Ectodermal cell (in vitro differentiated cells): ENCODE measurements at regions not wholly inside any gene's neighbourhood (a gene's known extent, or its start where the extent isn't known, plus 50 kb on each side); places are given as distances from the start of the nearest gene placed in this dataset.

Source experiments
- H3K27ac ChIP-seq: 2 replicates; pipeline ENCODE4 v1.7.0; 2013; ENCODE audit warnings: mild to moderate bottlenecking, low read depth, low read length; ENCODE audit not compliant: insufficient read depth, poor library complexity, severe bottlenecking
- H3K27me3 ChIP-seq: 2 replicates; pipeline ENCODE4 v1.7.0; 2013; ENCODE audit warnings: mild to moderate bottlenecking, low read length; ENCODE audit not compliant: insufficient read depth, control insufficient read depth, poor library complexity, severe bottlenecking
- H3K36me3 ChIP-seq: one replicate; pipeline ENCODE4 v1.7.0; 2013; ENCODE audit warnings: low read length; ENCODE audit not compliant: control insufficient read depth, insufficient read depth
- H3K4me1 ChIP-seq: one replicate; pipeline ENCODE4 v1.7.0; 2013; ENCODE audit warnings: low read length; ENCODE audit not compliant: control insufficient read depth, insufficient read depth
- H3K4me3 ChIP-seq: 2 replicates; pipeline ENCODE4 v1.7.0; 2013; ENCODE audit warnings: low read depth, low read length, control low read depth; ENCODE audit not compliant: insufficient read depth
- H3K9me3 ChIP-seq: 2 replicates; pipeline ENCODE4 v1.7.0; 2013; ENCODE audit warnings: mild to moderate bottlenecking, low read length, moderate library complexity; ENCODE audit not compliant: control insufficient read depth
- WGBS, 2 experiments: methylation state at CpG; one replicate each; pipeline ENCODE4 v1.1.7; 2013; ENCODE audit warnings: missing lambda C conversion rate in 2 of 2; 5-methylcytosine and 5-hydroxymethylcytosine counted together

- Histone ChIP-seq H3K9me3 (no peaks in the 10 kb centered on the region), H3K4me1 (peaks cover 13% of the 10 kb centered on the region), H3K27ac (no peak overlapping the region), H3K36me3 (no peaks in the 10 kb centered on the region), H3K27me3 (no peaks in the 10 kb centered on the region), H3K4me3 (no peak overlapping the region)
- 30 to 32% methylated on average over 18 of the region's 18 CpGs for WGBS, 2 experiments
Measured at GRCh38 chr20:20824924-20825584, 112.6 kb upstream of the RALGAPA2 start.

GRCh38 chr20:20823476-20823881 lies 111.0 kb upstream of the RALGAPA2 start:
- WGBS, 2 experiments: 93 to 95% methylated on average over 11 of the region's 11 CpGs

DNA sequence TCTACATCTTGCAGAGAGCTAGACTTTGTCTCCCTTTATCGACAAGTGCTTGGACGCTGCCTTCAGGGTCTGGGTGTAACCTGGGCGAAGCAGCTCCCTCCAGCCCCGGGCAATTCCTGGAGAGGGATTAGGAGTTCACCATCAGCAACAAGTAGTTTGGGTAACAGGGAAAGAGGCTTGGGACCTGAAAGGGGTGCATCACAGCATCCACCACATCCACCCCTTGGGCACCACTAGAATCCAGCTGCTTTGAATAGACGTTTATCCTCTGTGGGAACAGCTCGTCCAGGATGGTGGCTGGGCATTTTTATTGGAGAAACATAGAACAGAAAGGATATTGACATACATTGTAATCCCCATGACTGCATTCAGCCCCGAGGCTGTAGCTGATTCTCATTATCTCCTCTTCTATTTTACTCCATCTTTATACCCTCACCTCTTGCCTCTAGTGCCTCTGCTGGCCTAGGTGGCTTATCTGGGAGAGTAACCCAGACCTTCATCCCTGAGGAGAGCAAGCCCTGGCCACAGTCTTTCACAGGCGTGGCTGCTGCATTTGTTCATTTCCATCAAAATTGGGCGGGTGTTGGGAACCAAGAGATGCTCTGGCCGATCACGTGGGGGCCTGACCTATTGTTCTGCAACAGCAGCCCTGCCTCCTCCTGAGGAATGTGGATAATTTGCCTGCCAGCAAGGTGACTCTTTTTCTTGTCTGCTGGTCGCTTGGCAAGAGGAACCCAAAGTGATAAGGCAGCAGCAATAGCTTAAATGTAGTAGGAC lies 109.2 kb upstream of the RALGAPA2 start:
- Histone ChIP-seq H3K4me3 (no peak overlapping the region), H3K36me3 (no peaks in the 10 kb centered on the region), H3K4me1 (peaks cover 21% of the 10 kb centered on the region), H3K27ac (no peak overlapping the region), H3K9me3 (no peaks in the 10 kb centered on the region), H3K27me3 (no peaks in the 10 kb centered on the region)
- WGBS, 2 experiments: 64 to 66% methylated on average over 12 of the region's 12 CpGs

More at GRCh38 chr20:20823476-20823881, 111.0 kb upstream of the RALGAPA2 start:
- Histone ChIP-seq H3K9me3 (no peaks in the 10 kb centered on the region), H3K36me3 (no peaks in the 10 kb centered on the region), H3K4me3 (no peak overlapping the region), H3K27ac (no peak overlapping the region), H3K4me1 (peaks cover 17% of the 10 kb centered on the region), H3K27me3 (no peaks in the 10 kb centered on the region)

DNA sequence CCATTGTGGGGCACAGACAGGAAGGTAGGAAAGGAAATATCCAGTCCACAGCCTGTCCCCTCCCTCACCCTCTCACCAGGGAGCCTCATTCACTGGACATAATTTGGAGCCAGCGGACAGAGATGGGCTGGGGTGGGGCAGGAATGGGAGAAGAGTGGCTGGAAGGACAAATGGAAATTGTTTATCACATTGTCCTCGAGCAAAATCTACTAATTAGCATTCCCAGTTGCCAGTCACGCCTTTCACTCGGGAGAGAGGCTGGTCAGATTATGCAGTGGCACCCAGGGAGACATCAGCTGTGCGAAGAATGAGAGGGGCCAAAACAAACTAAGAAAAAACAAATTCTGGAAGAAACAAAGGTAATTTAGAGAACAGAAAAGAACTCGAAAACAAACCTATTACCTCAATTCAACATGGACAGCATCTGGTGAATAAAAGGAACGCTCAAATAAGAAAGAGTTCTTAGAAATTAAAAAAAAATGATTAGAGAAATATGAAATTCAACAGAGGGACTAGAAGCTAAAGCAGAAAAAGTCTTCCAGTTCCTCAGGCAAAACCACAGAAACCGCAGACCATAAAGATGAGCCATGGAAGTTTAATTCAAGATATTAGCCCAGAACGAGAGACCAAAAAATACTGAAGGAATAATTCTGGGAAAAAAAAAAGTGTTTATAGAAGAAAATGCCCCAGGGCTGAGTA lies 108.5 kb upstream of the RALGAPA2 start:
- Histone ChIP-seq H3K4me3 (no peak overlapping the region), H3K36me3 (no peaks in the 10 kb centered on the region), H3K27ac (peak overlapping the region; percentile 11), H3K9me3 (no peaks in the 10 kb centered on the region), H3K4me1 (peaks cover 21% of the 10 kb centered on the region), H3K27me3 (no peaks in the 10 kb centered on the region)
- WGBS, 2 experiments: 48 to 56% methylated on average over 7 of the region's 9 CpGs

DNA sequence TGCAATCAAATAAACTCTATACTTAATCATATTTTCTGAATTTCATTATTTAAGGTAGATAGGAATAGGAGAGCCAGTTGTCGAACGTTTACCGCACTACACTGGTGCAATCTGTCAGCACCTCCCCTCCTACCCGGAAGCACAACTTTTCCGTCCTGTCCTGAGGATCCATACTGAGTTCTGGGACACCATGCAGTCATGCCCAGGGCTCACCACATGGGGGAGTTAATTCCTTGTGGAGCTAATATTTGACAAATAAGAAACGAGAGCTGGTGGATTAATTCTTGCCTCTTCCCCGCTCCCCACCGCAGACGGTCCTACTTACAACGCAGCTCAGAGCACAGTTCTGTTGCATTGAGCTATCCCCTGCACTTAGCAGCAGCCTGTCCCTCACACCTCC lies 107.7 kb upstream of the RALGAPA2 start:
- H3K36me3 ChIP-seq: no peaks in the 10 kb centered on the region
- WGBS, 2 experiments: 75% methylated on average over 10 of the region's 10 CpGs
- H3K27me3 ChIP-seq: no peaks in the 10 kb centered on the region
- peaks cover 21% of the 10 kb centered on the region for H3K4me1 ChIP-seq
- H3K9me3 ChIP-seq: no peaks in the 10 kb centered on the region
- peak overlapping the region; percentile 11 for H3K27ac ChIP-seq
- H3K4me3 ChIP-seq: no peak overlapping the region

DNA sequence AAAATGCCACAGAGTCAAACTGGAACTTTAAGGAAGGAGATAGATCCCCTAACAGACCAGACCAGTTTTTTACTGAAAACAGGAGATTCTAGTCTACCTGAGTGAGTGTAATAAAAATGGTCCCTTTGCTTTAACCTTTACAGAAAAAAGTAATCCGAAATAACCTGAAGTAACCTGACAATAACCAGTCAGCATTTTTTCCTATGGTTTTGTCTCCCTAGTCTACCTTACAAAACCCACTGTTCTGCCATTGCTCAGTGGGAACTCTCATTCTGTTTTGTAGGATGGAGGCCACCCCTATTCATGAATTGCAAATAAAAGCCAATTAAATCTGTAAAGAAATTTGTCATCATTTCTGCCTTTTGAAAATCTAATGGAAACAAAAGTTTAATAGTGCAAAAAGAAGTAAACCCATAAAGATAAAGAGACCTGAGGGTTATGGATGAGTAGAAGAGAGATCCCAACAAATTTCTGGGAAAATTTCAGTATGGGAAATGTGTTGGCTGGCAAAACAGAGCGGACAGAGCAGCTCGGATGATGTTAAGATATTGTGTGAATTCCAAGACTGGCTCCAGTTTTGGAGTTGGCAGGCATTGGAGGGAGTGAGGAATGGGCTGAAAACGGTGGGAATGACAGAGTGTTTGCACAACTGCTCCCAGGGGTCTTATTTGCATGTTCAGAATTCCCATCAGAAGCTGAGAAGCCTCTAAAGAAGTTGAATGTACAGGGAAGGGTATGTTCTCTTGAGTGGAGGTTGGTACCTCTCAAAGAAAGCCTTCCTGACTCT lies 104.7 kb upstream of the RALGAPA2 start:
- 71 to 76% methylated on average over 4 of the region's 4 CpGs for WGBS, 2 experiments
- H3K4me1 ChIP-seq: peaks cover 32% of the 10 kb centered on the region
- no peak overlapping the region for H3K4me3 ChIP-seq

DNA sequence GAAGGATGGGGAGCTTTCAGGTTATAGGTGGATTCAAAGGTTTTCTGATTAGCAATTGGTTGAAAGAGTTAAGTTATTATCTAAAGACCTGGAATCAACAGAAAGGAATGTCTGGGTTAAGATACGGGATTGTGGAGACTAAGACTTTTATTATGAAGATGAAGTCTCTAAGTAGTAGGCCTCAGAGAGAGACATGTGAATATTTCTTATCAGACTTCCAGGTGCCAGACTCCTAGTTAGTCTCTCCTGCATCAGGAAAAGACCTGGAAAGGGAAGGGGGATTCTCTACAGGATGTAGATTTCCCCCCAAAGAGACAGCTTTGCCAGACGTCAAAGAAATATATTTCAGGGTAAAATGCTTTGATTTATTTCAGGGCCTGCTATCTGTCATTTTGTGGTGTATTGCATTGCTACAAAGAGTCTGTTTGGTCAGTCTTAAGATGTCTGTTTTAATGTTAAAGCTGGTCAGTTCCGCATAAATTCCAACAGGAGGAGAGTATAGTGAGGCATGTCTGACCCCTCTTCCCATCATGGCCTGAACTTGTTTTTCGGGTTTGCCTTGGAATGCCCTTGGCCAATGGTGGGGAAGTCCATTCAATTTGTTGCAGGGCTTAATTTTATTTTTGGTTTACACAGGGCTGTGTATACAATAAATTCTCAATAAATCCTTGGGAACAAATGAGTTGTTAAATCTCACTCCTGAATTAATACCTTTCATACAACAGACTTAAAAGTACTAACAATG lies 103.4 kb upstream of the RALGAPA2 start:
- Histone ChIP-seq H3K36me3 (no peaks in the 10 kb centered on the region), H3K4me1 (peaks cover 26% of the 10 kb centered on the region), H3K9me3 (no peaks in the 10 kb centered on the region), H3K27me3 (no peaks in the 10 kb centered on the region), H3K4me3 (no peak overlapping the region), H3K27ac (no peak overlapping the region)
- WGBS, 2 experiments: 85 to 86% methylated on average over 4 of the region's 4 CpGs

More for the DNA sequence above, 104.7 kb upstream of the RALGAPA2 start:
- H3K27ac ChIP-seq: no peak overlapping the region
- H3K27me3 ChIP-seq: no peaks in the 10 kb centered on the region
- no peaks in the 10 kb centered on the region for H3K36me3 ChIP-seq
- H3K9me3 ChIP-seq: no peaks in the 10 kb centered on the region

- 30 to 48% methylated on average over 4 of the region's 4 CpGs for WGBS, 2 experiments
- Histone ChIP-seq H3K4me1 (peaks cover 15% of the 10 kb centered on the region), H3K27ac (no peak overlapping the region), H3K36me3 (no peaks in the 10 kb centered on the region), H3K9me3 (no peaks in the 10 kb centered on the region), H3K4me3 (no peak overlapping the region), H3K27me3 (no peaks in the 10 kb centered on the region)
Measured at GRCh38 chr20:20814685-20815084, 102.2 kb upstream of the RALGAPA2 start.

DNA sequence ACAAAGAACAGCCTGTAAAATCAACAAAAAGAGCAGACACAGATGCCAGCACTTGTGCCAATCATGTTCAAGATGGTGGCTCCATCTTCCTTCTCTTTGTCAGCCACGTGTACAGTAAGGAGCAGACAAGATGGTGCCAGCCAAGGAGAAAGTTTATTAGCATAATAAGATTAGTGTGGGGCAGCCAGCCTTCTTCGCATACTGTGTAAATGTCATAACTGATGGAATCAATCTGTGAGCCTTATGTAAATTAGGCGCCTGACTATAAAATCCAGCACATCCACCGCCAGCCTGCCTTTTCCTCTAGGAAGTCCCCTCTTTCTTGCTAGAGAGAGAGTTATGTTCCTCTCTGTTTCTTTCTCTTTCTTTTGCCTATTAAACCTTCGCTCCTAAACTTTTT lies 99.7 kb upstream of the RALGAPA2 start:
- 93 to 96% methylated on average over 5 of the region's 5 CpGs for WGBS, 2 experiments
- Histone ChIP-seq H3K9me3 (no peaks in the 10 kb centered on the region), H3K4me3 (no peak overlapping the region), H3K36me3 (no peaks in the 10 kb centered on the region), H3K27me3 (no peaks in the 10 kb centered on the region), H3K4me1 (peaks cover 11% of the 10 kb centered on the region), H3K27ac (no peak overlapping the region)
